MCF 10A (cell line): ENCODE measurements at regions not wholly inside any gene's neighbourhood (a gene's known extent, or its start where the extent isn't known, plus 50 kb on each side); places are given as distances from the start of the nearest gene placed in this dataset.

Experiments
- BruUV-seq: library from RNA; stranded (reverse); fragments of 400-500 nt; replicated peaks from 2 replicates; lab custom pipeline; 2021; lab: Mats Ljungman, UMichigan
- CTCF ChIA-PET: fragments of 300-600 bp; sonication (Branson Sonifier 250); formaldehyde crosslinking; extraction: SDS; loops from one replicate; lab custom pipeline; 2021; ENCODE audit warnings: antibody characterized with exemption, inconsistent platforms; lab: Yijun Ruan, JAX
- POLR2A ChIA-PET: fragments of 300-600, 350-650 bp; sonication (Branson Sonifier 250); formaldehyde crosslinking; extraction: SDS; loops from one replicate; lab custom pipeline; 2020; ENCODE audit warnings: antibody characterized with exemption, inconsistent platforms; lab: Yijun Ruan, JAX
- DNase-seq: peaks from one replicate; pipeline ENCODE4 v3.0.0-alpha.2; 2018; ENCODE audit not compliant: unreplicated experiment
- H3K27ac Mint-ChIP-seq: one replicate; pipeline ENCODE4 v1.8.0; 2022; ENCODE audit warnings: mild to moderate bottlenecking, low read depth, mixed read lengths; ENCODE audit not compliant: unreplicated experiment
- H3K27me3 Mint-ChIP-seq: one replicate; pipeline ENCODE4 v1.8.0; 2022; ENCODE audit warnings: mixed read lengths; ENCODE audit not compliant: insufficient read depth, unreplicated experiment
- H3K36me3 Mint-ChIP-seq: one replicate; pipeline ENCODE4 v1.8.0; 2022; ENCODE audit warnings: mild to moderate bottlenecking, moderate library complexity, mixed read lengths; ENCODE audit not compliant: insufficient read depth, unreplicated experiment
- H3K4me1 Mint-ChIP-seq: one replicate; pipeline ENCODE4 v1.8.0; 2022; ENCODE audit warnings: mixed read lengths; ENCODE audit not compliant: insufficient read depth, unreplicated experiment
- H3K4me3 Mint-ChIP-seq: one replicate; pipeline ENCODE4 v1.8.0; 2022; ENCODE audit warnings: mild to moderate bottlenecking, moderate library complexity, mixed read lengths; ENCODE audit not compliant: unreplicated experiment
- H3K9me3 Mint-ChIP-seq: one replicate; pipeline ENCODE4 v1.8.0; 2022; ENCODE audit warnings: mixed read lengths; ENCODE audit not compliant: unreplicated experiment
- intact Hi-C: fragments of 100-400 bp; cut with micrococcal nuclease; formaldehyde crosslinking; loops from 2 replicates; pipeline ENCODE4 v1.14.1; 2022
- TF ChIP-seq, protein P1 (sequence below): fragments of 200-600 bp; IDR thresholded peaks from one replicate; pipeline ENCODE4 v1.8.0; 2022; ENCODE audit warnings: antibody characterized with exemption, mild to moderate bottlenecking; ENCODE audit not compliant: unreplicated experiment

DNA sequence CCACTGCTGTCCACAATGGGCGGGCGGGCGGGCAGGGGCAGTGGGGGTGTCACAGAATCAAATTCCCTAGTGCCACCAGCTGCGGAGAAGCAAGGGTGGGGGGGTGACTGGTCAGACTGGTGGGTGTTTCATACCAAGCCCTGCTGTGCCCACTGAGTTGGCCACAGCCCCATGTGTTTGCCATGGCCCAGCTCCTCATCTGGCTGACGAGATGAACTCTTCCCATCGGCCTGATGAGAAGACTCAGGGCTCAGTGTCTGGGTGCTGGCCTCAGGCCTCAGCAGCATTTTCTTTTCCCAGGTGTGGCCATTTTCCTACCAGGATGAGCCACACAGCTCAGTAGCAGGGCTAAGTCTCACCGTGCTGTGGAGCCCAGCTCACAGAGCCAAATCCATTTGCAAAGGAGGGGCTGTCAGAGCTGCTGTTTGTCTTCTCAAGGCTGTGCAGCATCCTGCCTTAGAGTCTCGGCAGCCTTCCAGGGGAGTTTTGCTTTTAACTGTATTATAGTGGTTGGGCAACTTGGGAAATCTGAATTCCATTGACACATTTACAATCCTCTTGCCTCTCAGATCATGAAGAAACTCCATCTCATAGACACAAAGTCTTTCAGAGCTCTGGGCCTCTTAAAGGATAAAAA, 176.8 kb downstream of the ABHD5 start:
- intact Hi-C loops: no loop called here
- TF ChIP-seq, protein P1, sequence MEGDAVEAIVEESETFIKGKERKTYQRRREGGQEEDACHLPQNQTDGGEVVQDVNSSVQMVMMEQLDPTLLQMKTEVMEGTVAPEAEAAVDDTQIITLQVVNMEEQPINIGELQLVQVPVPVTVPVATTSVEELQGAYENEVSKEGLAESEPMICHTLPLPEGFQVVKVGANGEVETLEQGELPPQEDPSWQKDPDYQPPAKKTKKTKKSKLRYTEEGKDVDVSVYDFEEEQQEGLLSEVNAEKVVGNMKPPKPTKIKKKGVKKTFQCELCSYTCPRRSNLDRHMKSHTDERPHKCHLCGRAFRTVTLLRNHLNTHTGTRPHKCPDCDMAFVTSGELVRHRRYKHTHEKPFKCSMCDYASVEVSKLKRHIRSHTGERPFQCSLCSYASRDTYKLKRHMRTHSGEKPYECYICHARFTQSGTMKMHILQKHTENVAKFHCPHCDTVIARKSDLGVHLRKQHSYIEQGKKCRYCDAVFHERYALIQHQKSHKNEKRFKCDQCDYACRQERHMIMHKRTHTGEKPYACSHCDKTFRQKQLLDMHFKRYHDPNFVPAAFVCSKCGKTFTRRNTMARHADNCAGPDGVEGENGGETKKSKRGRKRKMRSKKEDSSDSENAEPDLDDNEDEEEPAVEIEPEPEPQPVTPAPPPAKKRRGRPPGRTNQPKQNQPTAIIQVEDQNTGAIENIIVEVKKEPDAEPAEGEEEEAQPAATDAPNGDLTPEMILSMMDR: no peak
- POLR2A ChIA-PET: interaction anchor here (0.7 kb wide), 1 partner anchor 64 kb away, joined by 3 read pairs; no protein-coding TSS in a partner anchor
- BruUV-seq: no TSS peak
- peak; percentile 64 for DNase-seq
- peaks cover 49% of the 10 kb centered on the region for H3K4me1 Mint-ChIP-seq
- CTCF ChIA-PET: interaction anchor here (0.6 to 1.9 kb wide), 4 partner anchors 11 to 57 kb away, joined by 3 to 6 read pairs (median 3); no protein-coding TSS in a partner anchor
- H3K27ac Mint-ChIP-seq: peak overlapping the region; percentile 6
- no peaks in the 10 kb centered on the region for H3K27me3 Mint-ChIP-seq
- no peak overlapping the region for H3K4me3 Mint-ChIP-seq
- no peaks in the 10 kb centered on the region for H3K9me3 Mint-ChIP-seq
- no peaks in the 10 kb centered on the region for H3K36me3 Mint-ChIP-seq

DNA sequence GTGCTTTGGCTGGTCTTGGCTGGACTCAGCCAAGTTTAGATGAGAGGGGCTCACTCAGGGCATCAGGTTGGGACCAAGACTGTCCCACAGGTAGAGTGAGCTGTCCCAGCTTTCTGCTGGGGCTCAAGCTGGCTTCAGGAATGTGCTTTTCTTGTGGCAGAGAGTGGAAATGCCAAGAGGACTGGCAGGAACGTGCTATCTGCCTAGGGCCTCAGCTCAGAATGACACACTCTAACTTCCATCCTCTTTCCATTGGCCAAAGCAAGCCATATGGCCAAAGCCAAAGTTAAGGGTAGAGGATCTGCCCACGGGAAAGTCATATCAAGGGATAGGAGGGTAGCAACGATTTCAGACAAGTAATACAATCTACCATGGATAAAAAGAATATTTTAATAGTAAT, 178.8 kb downstream of the ABHD5 start:
- Mint-ChIP-seq H3K9me3 (no peaks in the 10 kb centered on the region), H3K4me3 (no peak overlapping the region), H3K36me3 (no peaks in the 10 kb centered on the region), H3K27me3 (no peaks in the 10 kb centered on the region), H3K27ac (peak overlapping the region; percentile 49), H3K4me1 (peaks cover 66% of the 10 kb centered on the region)
- ChIA-PET CTCF (interaction anchor here (1.1 to 1.5 kb wide), 3 partner anchors 14 to 329 kb away, joined by 3 to 5 read pairs (median 4); no protein-coding TSS in a partner anchor), POLR2A (interaction anchor here (1.6 kb wide), 1 partner anchor 126 kb away, joined by 3 read pairs; no protein-coding TSS in a partner anchor)
- no peak for DNase-seq
- intact Hi-C loops: no loop called here
- no TSS peak for BruUV-seq
- TF ChIP-seq, protein P1: no peak

DNA sequence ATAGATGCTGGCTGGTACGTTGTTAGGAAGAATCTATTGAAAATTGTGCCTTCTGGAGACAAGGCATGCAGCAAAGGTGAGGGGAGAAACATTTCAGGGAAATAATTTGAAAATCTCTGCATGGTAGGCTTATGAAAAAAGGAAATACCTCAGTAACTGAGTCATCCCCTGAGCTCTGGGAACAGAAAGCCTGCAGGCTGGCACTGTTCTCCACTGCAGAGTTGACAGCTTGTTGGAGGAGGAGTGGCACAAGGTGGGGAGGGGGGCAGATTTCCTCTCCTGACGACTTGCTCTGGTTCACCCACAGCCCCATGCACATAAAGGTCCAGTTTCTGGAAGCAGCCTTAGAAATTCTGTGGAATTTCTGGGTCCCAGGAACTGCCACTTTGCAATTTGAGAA, 179.4 kb downstream of the ABHD5 start:
- Mint-ChIP-seq H3K27ac (peak overlapping the region; percentile 49), H3K4me3 (no peak overlapping the region), H3K36me3 (no peaks in the 10 kb centered on the region), H3K27me3 (no peaks in the 10 kb centered on the region), H3K4me1 (peaks cover 66% of the 10 kb centered on the region), H3K9me3 (no peaks in the 10 kb centered on the region)
- no TSS peak for BruUV-seq
- ChIA-PET CTCF (interaction anchor here (1.1 to 1.2 kb wide), 3 partner anchors 14 to 328 kb away, joined by 3 to 5 read pairs (median 4); no protein-coding TSS in a partner anchor), POLR2A (interaction anchor here (1.6 to 2.2 kb wide), 2 partner anchors 11 to 127 kb away, joined by 3 to 7 read pairs; no protein-coding TSS in a partner anchor)
- intact Hi-C loops: loop anchor here (5.0 to 10.0 kb wide), 3 partner anchors 103 to 887 kb away; no protein-coding TSS in a partner anchor
- TF ChIP-seq, protein P1: no peak
- peak; percentile 81 for DNase-seq

DNA sequence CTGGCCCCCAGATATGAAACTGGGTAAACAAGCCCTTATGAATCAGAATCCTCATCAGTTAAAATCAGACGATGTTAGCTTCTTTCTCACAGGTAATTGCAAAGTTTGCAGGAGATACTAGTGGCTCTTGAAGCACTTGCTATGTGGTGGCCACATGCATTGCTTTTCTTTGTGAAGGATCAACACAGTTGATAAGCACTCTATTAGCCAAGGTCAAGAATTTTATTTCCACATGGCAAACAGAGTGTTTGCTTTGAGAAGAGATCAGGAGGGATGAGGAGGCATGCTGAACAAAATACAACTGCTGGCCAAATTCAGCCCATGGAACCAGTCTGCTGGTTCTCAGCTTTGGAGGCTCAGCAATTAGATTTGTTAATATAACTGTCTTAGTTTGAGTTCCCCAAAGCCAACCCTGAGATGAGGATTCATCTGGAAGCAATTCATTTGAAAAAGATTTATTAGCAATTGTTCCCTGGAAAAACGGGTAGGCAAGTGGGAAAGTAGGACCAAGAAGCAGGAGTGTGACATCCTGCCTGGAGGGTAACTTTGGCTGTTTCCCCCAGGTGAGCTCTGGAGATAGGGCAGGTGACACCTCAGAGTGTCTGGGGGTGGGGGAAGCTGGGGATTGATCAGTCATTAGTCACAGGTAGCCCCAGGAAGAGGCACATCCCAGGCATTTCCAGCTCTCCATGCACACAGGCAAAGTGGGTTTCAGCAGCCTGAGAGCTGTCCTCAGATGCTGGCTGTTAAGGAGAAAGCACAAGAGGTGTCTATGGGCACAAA, 180.3 kb downstream of the ABHD5 start:
- H3K4me1 Mint-ChIP-seq: peaks cover 66% of the 10 kb centered on the region
- H3K27ac Mint-ChIP-seq: no peak overlapping the region
- no peaks in the 10 kb centered on the region for H3K27me3 Mint-ChIP-seq
- no peaks in the 10 kb centered on the region for H3K9me3 Mint-ChIP-seq
- CTCF ChIA-PET: interaction anchor here (0.5 to 1.1 kb wide), 2 partner anchors 15 to 306 kb away, joined by 3 read pairs; no protein-coding TSS in a partner anchor
- H3K4me3 Mint-ChIP-seq: no peak overlapping the region
- intact Hi-C loops: loop anchor here (5.0 to 10.0 kb wide), 3 partner anchors 104 to 886 kb away; no protein-coding TSS in a partner anchor
- POLR2A ChIA-PET: interaction anchor here (1.6 to 2.2 kb wide), 2 partner anchors 12 to 128 kb away, joined by 3 to 7 read pairs; no protein-coding TSS in a partner anchor
- no TSS peak for BruUV-seq
- TF ChIP-seq, protein P1: no peak
- no peaks in the 10 kb centered on the region for H3K36me3 Mint-ChIP-seq
- no peak for DNase-seq
